ENCODE measurements at regions not wholly inside any gene's neighbourhood (a gene's known extent, or its start where the extent isn't known, plus 50 kb on each side); places are given as distances from the start of the nearest gene placed in this dataset.

GRCh38 chr2:74048843-74049519, 64.3 kb downstream of the TET3 start (continued):
- TF ChIP-seq AFF4 (CRISPR knock-in tag; IDR thresholded peaks at IDR 0.05; ENCODE audit: borderline replicate concordance), result no peak
- TF ChIP-seq ARID4B (CRISPR knock-in tag; IDR thresholded peaks at IDR 0.05; ENCODE audit: borderline replicate concordance), result no peak
- TF ChIP-seq, protein P1, sequence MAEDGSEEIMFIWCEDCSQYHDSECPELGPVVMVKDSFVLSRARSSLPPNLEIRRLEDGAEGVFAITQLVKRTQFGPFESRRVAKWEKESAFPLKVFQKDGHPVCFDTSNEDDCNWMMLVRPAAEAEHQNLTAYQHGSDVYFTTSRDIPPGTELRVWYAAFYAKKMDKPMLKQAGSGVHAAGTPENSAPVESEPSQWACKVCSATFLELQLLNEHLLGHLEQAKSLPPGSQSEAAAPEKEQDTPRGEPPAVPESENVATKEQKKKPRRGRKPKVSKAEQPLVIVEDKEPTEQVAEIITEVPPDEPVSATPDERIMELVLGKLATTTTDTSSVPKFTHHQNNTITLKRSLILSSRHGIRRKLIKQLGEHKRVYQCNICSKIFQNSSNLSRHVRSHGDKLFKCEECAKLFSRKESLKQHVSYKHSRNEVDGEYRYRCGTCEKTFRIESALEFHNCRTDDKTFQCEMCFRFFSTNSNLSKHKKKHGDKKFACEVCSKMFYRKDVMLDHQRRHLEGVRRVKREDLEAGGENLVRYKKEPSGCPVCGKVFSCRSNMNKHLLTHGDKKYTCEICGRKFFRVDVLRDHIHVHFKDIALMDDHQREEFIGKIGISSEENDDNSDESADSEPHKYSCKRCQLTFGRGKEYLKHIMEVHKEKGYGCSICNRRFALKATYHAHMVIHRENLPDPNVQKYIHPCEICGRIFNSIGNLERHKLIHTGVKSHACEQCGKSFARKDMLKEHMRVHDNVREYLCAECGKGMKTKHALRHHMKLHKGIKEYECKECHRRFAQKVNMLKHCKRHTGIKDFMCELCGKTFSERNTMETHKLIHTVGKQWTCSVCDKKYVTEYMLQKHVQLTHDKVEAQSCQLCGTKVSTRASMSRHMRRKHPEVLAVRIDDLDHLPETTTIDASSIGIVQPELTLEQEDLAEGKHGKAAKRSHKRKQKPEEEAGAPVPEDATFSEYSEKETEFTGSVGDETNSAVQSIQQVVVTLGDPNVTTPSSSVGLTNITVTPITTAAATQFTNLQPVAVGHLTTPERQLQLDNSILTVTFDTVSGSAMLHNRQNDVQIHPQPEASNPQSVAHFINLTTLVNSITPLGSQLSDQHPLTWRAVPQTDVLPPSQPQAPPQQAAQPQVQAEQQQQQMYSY (CRISPR knock-in tag; IDR thresholded peaks at IDR 0.05), result no peak
- no peak for TF ChIP-seq NR2C2 (CRISPR knock-in tag; IDR thresholded peaks at IDR 0.05)
- no peak for TF ChIP-seq ATF2 (CRISPR knock-in tag; IDR thresholded peaks at IDR 0.05; ENCODE audit: borderline replicate concordance, low read depth)

DNA sequence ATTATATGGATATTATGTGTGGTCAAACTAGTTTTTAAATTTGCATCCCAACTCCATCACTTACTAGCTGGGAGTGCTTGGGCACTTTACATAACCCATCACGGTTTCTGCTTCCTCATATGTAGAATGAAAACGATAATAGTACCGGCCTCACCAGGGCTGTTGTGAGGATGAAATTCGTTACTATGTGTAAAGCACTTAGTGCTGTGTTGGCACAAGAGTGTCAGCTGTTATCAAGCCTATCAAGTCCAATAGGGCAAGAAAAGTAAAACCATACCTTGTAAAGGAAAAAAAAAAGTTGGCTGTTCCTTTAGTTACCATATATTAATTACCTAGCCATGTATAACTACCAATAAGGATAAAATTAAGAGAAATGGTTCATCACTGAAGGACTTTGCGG, 65.4 kb downstream of the TET3 start:
- ChIA-PET POLR2A (no interaction called here), CTCF (no interaction called here)
- TF ChIP-seq TCF7 (CRISPR knock-in tag; IDR thresholded peaks at IDR 0.05; ENCODE audit: low read depth) (no peak), EMX1 (CRISPR knock-in tag; IDR thresholded peaks at IDR 0.05) (no peak), ETV6 (CRISPR knock-in tag; IDR thresholded peaks at IDR 0.05) (no peak), ESRRA (CRISPR knock-in tag; IDR thresholded peaks at IDR 0.05; ENCODE audit: borderline replicate concordance) (no peak), NR1H2 (CRISPR knock-in tag; IDR thresholded peaks at IDR 0.05) (no peak), FOXP1 (CRISPR knock-in tag; IDR thresholded peaks at IDR 0.05; ENCODE audit: borderline replicate concordance) (no peak)
- TF ChIP-seq, protein P2, sequence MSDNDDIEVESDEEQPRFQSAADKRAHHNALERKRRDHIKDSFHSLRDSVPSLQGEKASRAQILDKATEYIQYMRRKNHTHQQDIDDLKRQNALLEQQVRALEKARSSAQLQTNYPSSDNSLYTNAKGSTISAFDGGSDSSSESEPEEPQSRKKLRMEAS (CRISPR knock-in tag; IDR thresholded peaks at IDR 0.05), result no peak
- no peaks in the 10 kb centered on the region for H3K9me3 Mint-ChIP-seq
- peaks cover 3% of the 10 kb centered on the region; the same call in 1 of the 2 replicates for H3K36me3 Mint-ChIP-seq
- DNase-seq (ENCODE audit: low spot score) (no peak), ATAC-seq (no peak)
- no peaks in the 10 kb centered on the region for H3K27me3 Mint-ChIP-seq (ENCODE audit: low read depth)
- no peak overlapping the region for H3K4me3 Mint-ChIP-seq
- no peak overlapping the region for H3K27ac Mint-ChIP-seq
- peaks cover 27% of the 10 kb centered on the region for H3K4me1 Mint-ChIP-seq

Data from WTC11 (cell line).